Adrenal gland (tissue), 5 donors: ENCODE measurements at regions not wholly inside any gene's neighbourhood (a gene's known extent, or its start where the extent isn't known, plus 50 kb on each side); places are given as distances from the start of the nearest gene placed in this dataset.

ENCODE experiments used
- POLR2A ChIP-seq, 2 donors: fragments of 450-650 bp; IDR thresholded peaks; one replicate each; pipeline ENCODE4 v1.6.1; 2017; ENCODE audit warnings: antibody characterized with exemption in 2 of 2, mild to moderate bottlenecking in 2 of 2, moderate library complexity in 1 of 2
- TF ChIP-seq, protein P1 (sequence below), 6 experiments: fragments of 450-650 bp in 4 of 6; fragments of 200-600 bp in 2 of 6; sonication (generic) in 1 of 6; IDR thresholded peaks; 1 replicate in 5 of 6; 2 replicates in 1 of 6; pipeline versions ENCODE4 v1.5.1 to v1.8.0; 2016 to 2021; ENCODE audit warnings: antibody characterized with exemption in 6 of 6, mild to moderate bottlenecking in 2 of 6, moderate library complexity in 1 of 6
- donor health status: DM: no; HTN: no; CAD: no.

- TF ChIP-seq, protein P1, sequence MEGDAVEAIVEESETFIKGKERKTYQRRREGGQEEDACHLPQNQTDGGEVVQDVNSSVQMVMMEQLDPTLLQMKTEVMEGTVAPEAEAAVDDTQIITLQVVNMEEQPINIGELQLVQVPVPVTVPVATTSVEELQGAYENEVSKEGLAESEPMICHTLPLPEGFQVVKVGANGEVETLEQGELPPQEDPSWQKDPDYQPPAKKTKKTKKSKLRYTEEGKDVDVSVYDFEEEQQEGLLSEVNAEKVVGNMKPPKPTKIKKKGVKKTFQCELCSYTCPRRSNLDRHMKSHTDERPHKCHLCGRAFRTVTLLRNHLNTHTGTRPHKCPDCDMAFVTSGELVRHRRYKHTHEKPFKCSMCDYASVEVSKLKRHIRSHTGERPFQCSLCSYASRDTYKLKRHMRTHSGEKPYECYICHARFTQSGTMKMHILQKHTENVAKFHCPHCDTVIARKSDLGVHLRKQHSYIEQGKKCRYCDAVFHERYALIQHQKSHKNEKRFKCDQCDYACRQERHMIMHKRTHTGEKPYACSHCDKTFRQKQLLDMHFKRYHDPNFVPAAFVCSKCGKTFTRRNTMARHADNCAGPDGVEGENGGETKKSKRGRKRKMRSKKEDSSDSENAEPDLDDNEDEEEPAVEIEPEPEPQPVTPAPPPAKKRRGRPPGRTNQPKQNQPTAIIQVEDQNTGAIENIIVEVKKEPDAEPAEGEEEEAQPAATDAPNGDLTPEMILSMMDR (IDR thresholded peaks at IDR 0.05), result no peak
- TF ChIP-seq POLR2A (IDR thresholded peaks at IDR 0.05), result no peak
Measured at GRCh38 chr20:63104312-63105181, 97.8 kb upstream of the BHLHE23 start.
